Mesenchymal stem cell (in vitro differentiated cells and primary cell): ENCODE measurements at regions not wholly inside any gene's neighbourhood (a gene's known extent, or its start where the extent isn't known, plus 50 kb on each side); places are given as distances from the start of the nearest gene placed in this dataset.
A peak's percentile ranks its signal among the peaks of the same experiment; 100 is the strongest.

Experiments
- DNase-seq: peaks from one replicate; pipeline ENCODE4 v3.0.0-alpha.2; 2013
- H2AFZ ChIP-seq: one replicate; pipeline ENCODE4 v1.6.1; 2013; ENCODE audit warnings: low read depth, mild to moderate bottlenecking, control low read depth, inconsistent platforms, low read length, moderate library complexity
- H2AK5ac ChIP-seq: 2 replicates; pipeline ENCODE4 v1.6.1; 2013; ENCODE audit warnings: low read length, moderate library complexity, mild to moderate bottlenecking, inconsistent platforms; ENCODE audit not compliant: severe bottlenecking
- H2BK120ac ChIP-seq: one replicate; pipeline ENCODE4 v1.6.1; 2013; ENCODE audit warnings: low read depth, mild to moderate bottlenecking, inconsistent platforms, low read length, moderate library complexity
- H2BK12ac ChIP-seq, 2 experiments: one replicate each; pipeline ENCODE4 v1.6.1; 2013; ENCODE audit warnings: inconsistent platforms in 2 of 2, low read length in 2 of 2, mild to moderate bottlenecking in 2 of 2, moderate library complexity in 2 of 2, control low read depth in 1 of 2
- H2BK15ac ChIP-seq: one replicate; pipeline ENCODE4 v1.6.1; 2013; ENCODE audit warnings: mild to moderate bottlenecking, low read depth, inconsistent platforms; ENCODE audit not compliant: poor library complexity, severe bottlenecking
- H2BK5ac ChIP-seq: 2 replicates; pipeline ENCODE4 v1.6.1; 2013; ENCODE audit warnings: low read depth, mild to moderate bottlenecking, low read length, control low read depth, inconsistent platforms; ENCODE audit not compliant: poor library complexity, severe bottlenecking
- H3K14ac ChIP-seq, 2 experiments: one replicate each; pipeline ENCODE4 v1.6.1; 2013; ENCODE audit warnings: inconsistent platforms in 2 of 2, low read length in 2 of 2, control low read depth in 1 of 2, mild to moderate bottlenecking in 1 of 2, moderate library complexity in 1 of 2
- H3K18ac ChIP-seq, 2 experiments: one replicate each; pipeline ENCODE4 v1.6.1; 2013; ENCODE audit warnings: inconsistent platforms in 2 of 2, low read length in 2 of 2, control low read depth in 1 of 2, low read depth in 1 of 2, mild to moderate bottlenecking in 1 of 2
- H3K23ac ChIP-seq, 2 experiments: one replicate each; pipeline ENCODE4 v1.6.1; 2013; ENCODE audit warnings: inconsistent platforms in 2 of 2, low read length in 2 of 2, mild to moderate bottlenecking in 2 of 2, moderate library complexity in 2 of 2, control low read depth in 1 of 2
- H3K27ac ChIP-seq: 2 replicates; pipeline ENCODE4 v1.5.1; 2013; ENCODE audit warnings: mild to moderate bottlenecking, moderate library complexity, low read length, control low read depth, inconsistent platforms; ENCODE audit not compliant: poor library complexity, severe bottlenecking
- H3K27me3 ChIP-seq, 2 experiments: 2 replicates each; pipeline versions ENCODE4 v1.6.1 to v1.7.0; 2013; ENCODE audit warnings: low read length in 2 of 2, mild to moderate bottlenecking in 2 of 2, moderate library complexity in 2 of 2, control low read depth in 1 of 2, inconsistent platforms in 1 of 2; ENCODE audit not compliant: control insufficient read depth in 1 of 2, insufficient read depth in 1 of 2
- H3K36me3 ChIP-seq, 2 experiments: 2 replicates each; pipeline versions ENCODE4 v1.6.1 to v1.7.0; 2013; ENCODE audit warnings: low read length in 2 of 2, control low read depth in 1 of 2, inconsistent platforms in 1 of 2, low read depth in 1 of 2, mild to moderate bottlenecking in 1 of 2; ENCODE audit not compliant: insufficient read depth in 2 of 2, control insufficient read depth in 1 of 2
- H3K4ac ChIP-seq, 2 experiments: one replicate each; pipeline ENCODE4 v1.6.1; 2013; ENCODE audit warnings: inconsistent platforms in 2 of 2, low read length in 2 of 2, mild to moderate bottlenecking in 2 of 2, moderate library complexity in 2 of 2, control low read depth in 1 of 2, low read depth in 1 of 2
- H3K4me1 ChIP-seq: 2 replicates; pipeline ENCODE4 v1.6.1; 2013; ENCODE audit warnings: low read depth, low read length, control low read depth; ENCODE audit not compliant: control insufficient read depth, insufficient read depth
- H3K4me2 ChIP-seq: 2 replicates; pipeline ENCODE4 v1.6.1; 2013; ENCODE audit warnings: low read length, mild to moderate bottlenecking, inconsistent platforms; ENCODE audit not compliant: poor library complexity, severe bottlenecking
- H3K4me3 ChIP-seq, 2 experiments: 2 replicates each; pipeline versions ENCODE4 v1.5.1 to v1.7.0; 2013; ENCODE audit warnings: low read length in 2 of 2, mild to moderate bottlenecking in 2 of 2, control low read depth in 1 of 2, low read depth in 1 of 2; ENCODE audit not compliant: insufficient read depth in 1 of 2
- H3K79me1 ChIP-seq: replicated peaks from 2 replicates; pipeline ENCODE4 v1.6.1; 2013; ENCODE audit warnings: mild to moderate bottlenecking, control low read depth, low read length, inconsistent platforms; ENCODE audit not compliant: poor library complexity, severe bottlenecking
- H3K9ac ChIP-seq: 2 replicates; pipeline ENCODE4 v1.7.0; 2013; ENCODE audit warnings: mild to moderate bottlenecking, low read length, moderate library complexity
- H3K9me3 ChIP-seq: 2 replicates; pipeline ENCODE4 v1.7.0; 2013; ENCODE audit warnings: mild to moderate bottlenecking, low read length; ENCODE audit not compliant: control insufficient read depth
- H4K8ac ChIP-seq: one replicate; pipeline ENCODE4 v1.6.1; 2013; ENCODE audit warnings: inconsistent platforms, mild to moderate bottlenecking, low read length, moderate library complexity
- H4K91ac ChIP-seq: one replicate; pipeline ENCODE4 v1.6.1; 2013; ENCODE audit warnings: mild to moderate bottlenecking, low read length, inconsistent platforms
- WGBS: methylation state at CpG from one replicate; pipeline ENCODE4 v1.1.7; 2013; ENCODE audit warnings: mixed read lengths; 5-methylcytosine and 5-hydroxymethylcytosine counted together

GRCh38 chr14:45838597-45838996, 585.6 kb upstream of the MIS18BP1 start:
- no peaks in the 10 kb centered on the region for H3K36me3 ChIP-seq

GRCh38 chr14:45819107-45819506, 566.1 kb upstream of the MIS18BP1 start:
- Histone ChIP-seq H4K91ac (no peak overlapping the region), H2BK12ac (no peak overlapping the region)
- WGBS: 80% methylated on average over 2 of the region's 2 CpGs

More at GRCh38 chr14:45838597-45838996, 585.6 kb upstream of the MIS18BP1 start:
- Histone ChIP-seq H2BK15ac (no peak overlapping the region), H2AFZ (no peak overlapping the region), H3K79me1 (no peaks in the 10 kb centered on the region), H2BK120ac (no peak overlapping the region), H3K4ac (no peak overlapping the region), H3K27me3 (no peaks in the 10 kb centered on the region), H3K18ac (no peak overlapping the region), H3K9ac (no peak overlapping the region), H3K4me3 (no peak overlapping the region), H4K8ac (no peak overlapping the region), H3K23ac (no peak overlapping the region), H3K27ac (no peak overlapping the region), H3K14ac (no peak overlapping the region), H2BK12ac (no peak overlapping the region), H3K9me3 (peaks cover 3% of the 10 kb centered on the region), H3K4me2 (no peak overlapping the region), H2BK5ac (no peak overlapping the region), H4K91ac (no peak overlapping the region), H3K4me1 (no peaks in the 10 kb centered on the region), H2AK5ac (no peak overlapping the region)
- DNase-seq: peak; percentile 7
- WGBS: 56% methylated on average over 1 of the region's 2 CpGs

GRCh38 chr14:45811155-45811554, 558.2 kb upstream of the MIS18BP1 start:
- H4K91ac ChIP-seq: no peak overlapping the region
- no peak overlapping the region for H2AK5ac ChIP-seq
- H3K18ac ChIP-seq: no peak overlapping the region
- H3K14ac ChIP-seq: no peak overlapping the region
- H3K4me3 ChIP-seq: no peak overlapping the region
- no peaks in the 10 kb centered on the region for H3K79me1 ChIP-seq
- DNase-seq: no peak
- no peak overlapping the region for H3K23ac ChIP-seq
- 88% methylated on average over 2 of the region's 2 CpGs for WGBS
- no peak overlapping the region for H3K27ac ChIP-seq
- no peaks in the 10 kb centered on the region for H3K4me1 ChIP-seq
- H3K4me2 ChIP-seq: no peak overlapping the region
- H3K27me3 ChIP-seq: no peaks in the 10 kb centered on the region
- H2AFZ ChIP-seq: no peak overlapping the region
- no peaks in the 10 kb centered on the region for H3K9me3 ChIP-seq
- no peak overlapping the region for H2BK15ac ChIP-seq
- no peak overlapping the region for H2BK12ac ChIP-seq
- no peak overlapping the region for H2BK120ac ChIP-seq
- H3K9ac ChIP-seq: no peak overlapping the region
- H3K36me3 ChIP-seq: no peaks in the 10 kb centered on the region
- no peak overlapping the region for H2BK5ac ChIP-seq
- H4K8ac ChIP-seq: no peak overlapping the region
- H3K4ac ChIP-seq: no peak overlapping the region

More at GRCh38 chr14:45819107-45819506, 566.1 kb upstream of the MIS18BP1 start:
- Histone ChIP-seq H3K9ac (no peak overlapping the region), H3K27ac (no peak overlapping the region), H3K4ac (no peak overlapping the region), H3K18ac (no peak overlapping the region), H4K8ac (no peak overlapping the region), H3K9me3 (no peaks in the 10 kb centered on the region), H3K79me1 (no peaks in the 10 kb centered on the region), H3K27me3 (no peaks in the 10 kb centered on the region), H2BK15ac (no peak overlapping the region), H3K4me1 (no peaks in the 10 kb centered on the region), H3K4me2 (no peak overlapping the region), H3K14ac (no peak overlapping the region), H3K36me3 (no peaks in the 10 kb centered on the region), H2AK5ac (no peak overlapping the region), H2BK5ac (no peak overlapping the region), H2AFZ (no peak overlapping the region), H3K23ac (no peak overlapping the region), H3K4me3 (no peak overlapping the region), H2BK120ac (no peak overlapping the region)
- DNase-seq: no peak

GRCh38 chr14:45810152-45810872, 557.3 kb upstream of the MIS18BP1 start:
- H3K27ac ChIP-seq: no peak overlapping the region
- H4K8ac ChIP-seq: no peak overlapping the region
- no peak overlapping the region for H3K14ac ChIP-seq
- no peaks in the 10 kb centered on the region for H3K79me1 ChIP-seq
- H3K9ac ChIP-seq: no peak overlapping the region
- peak; percentile 22 for DNase-seq
- no peak overlapping the region for H2AFZ ChIP-seq
- H4K91ac ChIP-seq: no peak overlapping the region
- H3K27me3 ChIP-seq: no peaks in the 10 kb centered on the region
- H3K4ac ChIP-seq: no peak overlapping the region
- no peak overlapping the region for H3K18ac ChIP-seq
- WGBS: 24% methylated on average over 3 of the region's 3 CpGs
- H3K23ac ChIP-seq: no peak overlapping the region
- H2BK15ac ChIP-seq: no peak overlapping the region
- H3K4me1 ChIP-seq: no peaks in the 10 kb centered on the region
- no peak overlapping the region for H2AK5ac ChIP-seq
- H3K4me3 ChIP-seq: no peak overlapping the region
- no peaks in the 10 kb centered on the region for H3K36me3 ChIP-seq
- H2BK120ac ChIP-seq: no peak overlapping the region
- no peaks in the 10 kb centered on the region for H3K9me3 ChIP-seq
- no peak overlapping the region for H3K4me2 ChIP-seq
- no peak overlapping the region for H2BK12ac ChIP-seq
- no peak overlapping the region for H2BK5ac ChIP-seq
